ENCODE measurements at regions not wholly inside any gene's neighbourhood (a gene's known extent, or its start where the extent isn't known, plus 50 kb on each side); places are given as distances from the start of the nearest gene placed in this dataset.

DNA sequence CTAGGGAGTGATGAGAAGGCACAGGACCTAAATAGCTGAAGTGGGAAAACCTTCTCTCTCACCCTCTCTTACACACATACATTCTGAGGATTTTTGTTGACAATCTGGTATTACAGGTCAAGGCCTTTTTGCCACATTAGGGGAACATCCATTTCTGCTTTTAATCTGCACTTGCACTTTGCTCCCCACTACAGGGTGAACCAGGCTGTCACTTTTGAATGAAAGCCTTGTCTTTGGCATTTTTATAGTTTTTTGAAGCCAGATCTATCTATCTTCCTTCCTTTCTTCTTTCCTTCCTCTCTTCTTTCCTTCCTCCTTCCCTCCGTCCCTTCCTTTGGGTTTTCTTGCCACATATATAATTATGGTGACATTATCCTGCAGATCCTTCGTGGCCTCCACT is 165.9 kb upstream of the OTX2 start:
- no peak for DNase-seq (ENCODE audit: low spot score)
- in situ Hi-C loops (cut with MboI; ENCODE audit: low sequenced_read_pairs, unreplicated experiment), result no loop called here
- TF ChIP-seq, protein P1, sequence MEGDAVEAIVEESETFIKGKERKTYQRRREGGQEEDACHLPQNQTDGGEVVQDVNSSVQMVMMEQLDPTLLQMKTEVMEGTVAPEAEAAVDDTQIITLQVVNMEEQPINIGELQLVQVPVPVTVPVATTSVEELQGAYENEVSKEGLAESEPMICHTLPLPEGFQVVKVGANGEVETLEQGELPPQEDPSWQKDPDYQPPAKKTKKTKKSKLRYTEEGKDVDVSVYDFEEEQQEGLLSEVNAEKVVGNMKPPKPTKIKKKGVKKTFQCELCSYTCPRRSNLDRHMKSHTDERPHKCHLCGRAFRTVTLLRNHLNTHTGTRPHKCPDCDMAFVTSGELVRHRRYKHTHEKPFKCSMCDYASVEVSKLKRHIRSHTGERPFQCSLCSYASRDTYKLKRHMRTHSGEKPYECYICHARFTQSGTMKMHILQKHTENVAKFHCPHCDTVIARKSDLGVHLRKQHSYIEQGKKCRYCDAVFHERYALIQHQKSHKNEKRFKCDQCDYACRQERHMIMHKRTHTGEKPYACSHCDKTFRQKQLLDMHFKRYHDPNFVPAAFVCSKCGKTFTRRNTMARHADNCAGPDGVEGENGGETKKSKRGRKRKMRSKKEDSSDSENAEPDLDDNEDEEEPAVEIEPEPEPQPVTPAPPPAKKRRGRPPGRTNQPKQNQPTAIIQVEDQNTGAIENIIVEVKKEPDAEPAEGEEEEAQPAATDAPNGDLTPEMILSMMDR (IDR thresholded peaks at IDR 0.05; ENCODE audit: borderline replicate concordance, control extremely low read depth, extremely low read depth, insufficient read depth, missing control alignments), result no peak

- DNase-seq (ENCODE audit: low spot score), result no peak
- in situ Hi-C loops (cut with MboI; ENCODE audit: low sequenced_read_pairs, unreplicated experiment), result no loop called here
- TF ChIP-seq, protein P1 (IDR thresholded peaks at IDR 0.05; ENCODE audit: borderline replicate concordance, control extremely low read depth, extremely low read depth, insufficient read depth, missing control alignments), result no peak
Observed at GRCh38 chr14:56975521-56975920, 165.2 kb upstream of the OTX2 start.

DNA sequence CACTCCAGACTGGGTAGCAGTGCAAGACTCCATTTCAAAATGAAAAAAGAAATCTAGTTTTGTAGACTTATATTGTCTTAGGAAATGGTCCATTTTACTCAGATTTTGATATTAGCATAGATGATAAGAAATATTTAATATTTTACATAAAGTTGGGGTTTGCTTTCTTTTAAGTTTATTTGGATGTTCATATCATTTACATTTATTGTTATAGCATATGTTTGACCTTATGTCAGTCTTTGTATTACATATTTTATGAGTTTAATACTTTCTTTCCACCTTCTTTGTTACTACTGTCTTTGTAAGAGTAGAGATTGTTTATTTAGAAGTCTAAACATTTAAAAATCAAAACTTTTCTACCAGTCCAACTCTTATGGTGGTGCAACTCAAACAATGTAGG is 162.7 kb upstream of the OTX2 start:
- DNase-seq (ENCODE audit: low spot score), result no peak
- in situ Hi-C loops (cut with MboI; ENCODE audit: low sequenced_read_pairs, unreplicated experiment), result no loop called here
- TF ChIP-seq, protein P1 (IDR thresholded peaks at IDR 0.05; ENCODE audit: borderline replicate concordance, control extremely low read depth, extremely low read depth, insufficient read depth, missing control alignments), result no peak

GRCh38 chr14:56964895-56965294 is 154.6 kb upstream of the OTX2 start:
- DNase-seq (ENCODE audit: low spot score), result no peak
- in situ Hi-C loops (cut with MboI; ENCODE audit: low sequenced_read_pairs, unreplicated experiment), result no loop called here
- TF ChIP-seq, protein P1 (IDR thresholded peaks at IDR 0.05; ENCODE audit: borderline replicate concordance, control extremely low read depth, extremely low read depth, insufficient read depth, missing control alignments), result no peak

DNA sequence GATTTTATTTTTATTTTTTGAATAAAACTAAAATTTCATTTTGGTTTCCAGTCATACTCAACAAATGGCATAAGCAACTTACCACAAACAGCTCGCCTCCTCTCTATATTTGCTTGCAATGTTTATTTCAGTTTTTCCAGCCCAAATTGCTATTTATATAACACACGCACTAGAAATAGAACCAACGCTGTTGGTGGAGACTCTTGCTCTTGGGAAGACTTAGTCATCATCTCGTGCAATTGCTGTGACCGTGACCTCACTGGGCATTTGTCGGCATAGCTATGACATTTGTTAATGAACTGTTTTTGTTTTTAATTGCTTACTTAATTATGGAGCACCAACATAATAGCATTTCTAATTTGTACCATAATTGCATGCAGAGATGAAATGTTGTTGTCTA is 153.1 kb upstream of the OTX2 start:
- TF ChIP-seq, protein P1 (IDR thresholded peaks at IDR 0.05; ENCODE audit: borderline replicate concordance, control extremely low read depth, extremely low read depth, insufficient read depth, missing control alignments), result no peak
- in situ Hi-C loops (cut with MboI; ENCODE audit: low sequenced_read_pairs, unreplicated experiment), result no loop called here
- no peak for DNase-seq (ENCODE audit: low spot score)

- in situ Hi-C loops (cut with MboI; ENCODE audit: low sequenced_read_pairs, unreplicated experiment), result no loop called here
- DNase-seq (ENCODE audit: low spot score), result no peak
- TF ChIP-seq, protein P1 (IDR thresholded peaks at IDR 0.05; ENCODE audit: borderline replicate concordance, control extremely low read depth, extremely low read depth, insufficient read depth, missing control alignments), result no peak
Observed at GRCh38 chr14:56962444-56963080, 152.3 kb upstream of the OTX2 start.
